ENCODE measurements at regions not wholly inside any gene's neighbourhood (a gene's known extent, or its start where the extent isn't known, plus 50 kb on each side); places are given as distances from the start of the nearest gene placed in this dataset.

DNA sequence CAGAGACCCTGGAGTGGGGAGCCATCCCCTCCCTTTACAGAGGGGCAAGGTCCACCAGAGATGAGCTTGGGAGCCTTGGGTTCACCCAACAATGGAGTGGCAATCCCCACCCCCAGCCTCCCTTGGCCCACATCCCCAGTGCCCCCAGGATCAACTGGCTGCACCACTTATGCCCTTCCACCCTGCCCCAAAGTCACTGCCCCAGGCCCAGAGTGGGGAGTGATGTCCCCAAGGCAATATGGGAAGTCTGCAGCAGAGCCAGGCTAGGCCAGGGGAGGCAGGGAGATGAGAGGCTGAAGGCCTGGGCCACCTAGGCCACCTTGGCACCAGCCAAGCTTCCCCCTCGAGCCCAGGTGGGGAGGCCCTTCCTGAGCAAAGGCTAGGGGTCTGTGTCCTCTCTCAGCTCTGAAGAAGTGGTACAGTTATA is 145.5 kb downstream of the SMAD6 start:
- no peak for FAIRE-seq
- DNase-seq (ENCODE audit: low spot score in 2 of 2): no peak

DNA sequence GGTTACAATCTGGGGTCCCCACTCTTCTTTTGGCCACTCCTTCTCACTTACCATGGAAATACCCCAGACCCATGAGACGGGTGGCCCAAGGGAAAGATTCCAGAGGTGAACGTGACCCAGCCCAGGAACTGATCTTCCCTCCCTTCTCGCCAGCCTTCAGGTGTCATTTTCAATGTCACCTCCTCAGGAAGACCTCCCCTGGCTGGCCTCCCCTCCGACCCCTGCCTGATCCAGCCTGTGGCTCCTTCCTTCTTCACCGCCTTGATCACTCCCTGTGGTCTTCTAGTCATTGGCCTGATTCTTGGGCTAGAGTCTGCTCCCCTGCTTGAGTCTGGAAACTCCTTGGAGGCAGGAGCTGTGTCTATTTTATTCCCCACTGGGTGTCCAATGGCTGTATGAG is 146.1 kb downstream of the SMAD6 start:
- DNase-seq (ENCODE audit: low spot score in 2 of 2): no peak
- FAIRE-seq: no peak

DNA sequence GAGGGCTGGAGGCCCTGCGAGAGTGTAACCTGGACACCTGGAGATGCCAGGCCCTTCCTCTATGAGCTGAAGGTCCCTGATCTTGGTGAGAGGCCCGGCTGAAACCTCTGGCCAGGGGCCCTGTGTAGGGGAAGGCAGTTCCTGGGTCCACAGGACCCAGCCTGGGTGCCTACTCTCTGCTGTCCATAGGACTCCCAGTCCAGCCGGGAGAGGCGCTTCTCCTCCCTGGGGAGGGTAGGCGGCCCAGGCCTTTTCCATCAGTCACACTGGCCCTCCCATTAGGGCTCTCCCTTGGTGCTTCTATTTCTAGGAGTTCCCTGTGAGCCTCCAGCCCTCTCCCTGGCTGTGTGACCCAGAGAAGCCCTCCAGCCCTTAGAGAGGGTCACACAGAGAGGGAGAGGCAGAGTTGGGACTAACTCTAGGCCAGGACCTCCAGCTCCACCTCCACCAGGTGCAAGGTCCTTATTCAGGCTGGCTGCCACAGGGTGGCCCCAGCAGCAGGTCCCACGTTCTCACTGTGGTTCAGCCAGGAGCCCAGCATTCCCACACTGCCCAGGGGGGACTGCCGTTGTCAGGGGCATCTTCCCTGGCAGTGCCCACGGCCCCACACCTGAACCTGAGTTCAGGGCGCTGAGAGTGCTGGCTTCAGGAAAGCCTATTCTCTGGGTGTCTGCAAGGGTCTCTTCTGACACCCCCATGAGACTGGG is 146.8 kb downstream of the SMAD6 start:
- FAIRE-seq (no peak), DNase-seq (ENCODE audit: low spot score in 2 of 2) (no peak)

- DNase-seq (ENCODE audit: low spot score in 2 of 2) (no peak), FAIRE-seq (no peak)
These were observed 147.3 kb downstream of the SMAD6 start for GRCh38 chr15:66849393-66849745.

DNA sequence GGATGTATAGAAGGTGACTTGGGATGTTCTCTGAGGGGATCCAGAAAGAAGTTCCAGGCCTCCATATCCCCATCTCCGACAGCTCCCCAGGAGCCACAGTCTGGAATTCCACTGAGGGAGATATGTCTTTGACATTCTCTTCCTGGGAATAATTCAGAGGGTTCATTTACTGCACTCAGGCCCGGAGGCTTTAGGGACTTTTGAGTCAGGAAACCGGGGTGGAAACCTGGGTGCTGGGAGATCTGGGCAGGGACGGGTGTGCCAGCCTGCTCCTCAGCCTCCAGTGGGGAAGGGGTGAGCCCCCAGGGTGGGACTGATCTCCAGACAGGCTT is 147.7 kb downstream of the SMAD6 start:
- DNase-seq (ENCODE audit: low spot score in 2 of 2) (no peak), FAIRE-seq (no peak)

DNA sequence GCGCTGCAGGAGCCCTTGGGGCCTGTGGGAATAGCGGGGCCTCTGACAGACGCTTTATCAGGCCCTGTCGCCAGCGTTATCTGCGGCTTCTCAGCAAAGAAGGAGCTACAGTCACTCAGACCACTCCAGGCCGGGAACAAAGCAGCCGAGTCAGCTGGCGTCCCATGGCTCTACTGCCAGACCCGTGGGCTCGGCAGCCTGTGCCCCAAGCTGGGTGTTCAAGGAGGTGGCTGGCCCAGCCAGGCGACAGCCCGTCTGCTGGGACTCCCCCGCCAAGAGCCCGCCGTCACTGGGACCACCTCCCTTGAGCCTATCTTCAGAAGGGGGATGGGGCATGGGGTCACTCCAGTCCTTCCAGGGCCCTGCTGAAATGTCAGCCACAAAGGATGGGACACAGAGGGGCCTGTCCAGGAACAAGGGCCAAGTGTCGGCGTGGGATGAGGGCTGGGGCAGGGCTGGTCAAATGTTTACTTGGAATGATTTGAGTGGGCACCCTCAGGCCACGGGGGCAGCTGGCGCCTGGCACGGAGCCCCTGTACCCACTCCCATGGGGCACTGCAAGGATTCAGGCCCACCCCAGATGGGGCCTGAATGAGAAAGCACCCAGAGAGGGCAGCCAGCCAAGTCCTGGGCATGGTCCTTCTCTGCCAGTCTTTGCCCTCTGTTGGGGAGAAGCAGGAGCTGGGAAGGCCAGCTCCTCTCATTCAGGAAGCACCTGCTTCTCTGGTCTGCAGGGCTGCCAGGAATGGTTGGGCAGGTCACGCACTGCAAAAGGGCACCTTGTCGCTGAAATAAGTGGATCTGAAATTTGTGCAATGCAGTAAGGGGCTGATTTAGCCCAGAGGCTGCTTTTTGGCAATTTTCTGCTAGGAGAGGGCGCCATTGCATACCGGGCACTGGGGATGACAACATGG is 148.3 kb downstream of the SMAD6 start:
- no peak for DNase-seq (ENCODE audit: low spot score in 2 of 2)
- FAIRE-seq: no peak

DNA sequence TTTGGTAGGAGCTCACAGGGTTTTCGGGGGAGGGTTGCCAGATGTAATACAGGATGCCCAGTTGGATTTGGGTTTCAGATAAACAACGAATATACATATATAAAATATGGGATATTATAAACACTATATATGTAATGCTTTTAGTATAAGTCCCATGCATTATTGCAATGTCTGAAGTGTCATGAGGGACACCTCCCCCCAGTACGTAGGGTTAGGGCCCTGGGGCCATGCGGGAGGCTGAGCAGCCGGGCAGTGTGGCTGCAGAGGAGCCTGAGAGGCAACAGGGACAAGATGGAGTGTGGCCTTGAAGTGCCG is 148.9 kb downstream of the SMAD6 start:
- FAIRE-seq (no peak), DNase-seq (ENCODE audit: low spot score in 2 of 2) (no peak)

GRCh38 chr15:66851311-66852063 is 149.5 kb downstream of the SMAD6 start:
- FAIRE-seq: no peak
- peak; percentile 59 to 88 for DNase-seq (ENCODE audit: low spot score in 2 of 2)

DNA sequence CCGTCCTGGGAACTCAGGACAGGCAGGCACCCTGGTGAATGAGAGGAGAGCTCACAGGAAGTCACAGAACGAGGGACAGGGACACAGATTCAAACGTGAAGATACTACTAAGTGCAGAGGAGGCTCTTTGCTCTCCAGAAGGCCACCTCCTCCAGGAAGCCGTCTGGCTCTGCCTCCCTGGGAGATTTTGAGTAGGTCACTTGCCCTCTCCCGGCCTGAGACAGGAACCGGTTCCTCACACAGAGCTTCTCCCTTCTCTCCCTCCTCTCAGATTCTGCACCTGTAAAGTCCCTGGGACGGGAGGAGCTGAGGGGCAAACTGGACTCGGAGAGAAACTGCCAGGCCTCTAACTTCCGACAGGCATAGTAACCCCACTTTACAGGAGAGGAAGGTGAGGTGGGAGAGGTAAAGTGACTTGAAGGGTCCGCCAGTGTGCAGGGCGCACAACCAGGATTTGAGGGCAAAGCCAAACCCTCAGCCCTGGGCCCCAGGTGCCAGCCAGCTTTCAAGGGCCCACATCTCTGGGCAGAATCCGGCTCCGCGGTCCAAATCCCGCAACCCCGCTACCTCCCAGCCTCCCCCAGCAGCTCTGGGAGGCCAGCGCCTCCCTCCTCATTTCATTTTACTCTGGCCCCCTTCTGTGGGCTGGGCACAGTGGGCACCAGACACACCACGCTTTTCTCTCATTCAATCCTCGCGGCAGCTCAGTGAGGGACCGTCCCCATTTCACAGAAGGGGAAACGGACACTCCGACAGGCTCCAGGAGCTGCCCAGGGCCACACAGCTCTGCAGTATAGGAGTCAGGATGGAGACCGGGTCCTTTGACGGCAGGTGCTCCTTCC is 150.2 kb downstream of the SMAD6 start:
- DNase-seq (ENCODE audit: low spot score in 2 of 2): no peak
- no peak for FAIRE-seq

- no peak for DNase-seq (ENCODE audit: low spot score in 2 of 2)
- no peak for FAIRE-seq
These were observed 152.3 kb downstream of the SMAD6 start for GRCh38 chr15:66854012-66854965.

DNA sequence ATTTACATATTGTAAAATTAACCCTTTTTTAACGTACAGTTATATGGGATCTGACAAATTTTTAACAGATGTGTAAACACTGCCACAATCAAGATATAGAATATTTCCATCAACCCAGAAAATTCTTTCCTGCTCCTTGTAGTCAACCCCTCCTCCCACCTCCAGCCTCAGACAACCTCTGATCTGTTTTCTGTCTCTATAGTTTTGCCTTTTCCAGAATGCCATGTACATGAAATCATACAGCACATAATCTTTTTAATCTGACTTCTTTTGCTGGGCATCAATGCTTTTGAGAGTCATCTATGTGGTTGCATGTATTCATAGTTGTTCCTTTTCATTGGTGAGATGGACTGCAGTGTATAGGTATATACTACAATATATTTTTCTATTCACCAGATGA is 153.0 kb downstream of the SMAD6 start:
- DNase-seq (ENCODE audit: low spot score in 2 of 2): no peak
- FAIRE-seq: no peak

DNA sequence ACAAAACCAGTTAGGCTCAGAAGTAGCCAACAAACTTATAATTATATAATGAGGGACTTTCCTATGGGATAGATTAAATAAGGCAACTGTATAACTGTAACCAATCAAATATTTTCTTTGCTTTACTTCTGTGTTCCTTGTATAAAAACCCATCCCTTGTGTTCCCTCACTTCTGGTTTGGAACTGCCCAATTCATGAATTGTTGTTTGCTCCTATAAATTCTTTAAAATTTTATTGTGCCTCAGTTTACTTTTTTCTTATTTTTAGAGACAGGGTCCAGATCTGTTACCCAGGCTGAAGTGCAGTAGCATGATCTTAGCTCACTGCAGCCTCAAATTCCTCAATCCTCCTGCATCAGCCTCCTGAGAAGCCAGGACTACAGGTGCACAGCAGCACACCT is 155.7 kb downstream of the SMAD6 start:
- DNase-seq (ENCODE audit: low spot score in 2 of 2) (no peak), FAIRE-seq (no peak)

- DNase-seq (ENCODE audit: low spot score in 2 of 2) (no peak), FAIRE-seq (no peak)
These were observed 156.6 kb downstream of the SMAD6 start for GRCh38 chr15:66858423-66859207.

- DNase-seq (ENCODE audit: low spot score in 2 of 2) (no peak), FAIRE-seq (no peak)
These were observed 157.7 kb downstream of the SMAD6 start for GRCh38 chr15:66859688-66860253.

DNA sequence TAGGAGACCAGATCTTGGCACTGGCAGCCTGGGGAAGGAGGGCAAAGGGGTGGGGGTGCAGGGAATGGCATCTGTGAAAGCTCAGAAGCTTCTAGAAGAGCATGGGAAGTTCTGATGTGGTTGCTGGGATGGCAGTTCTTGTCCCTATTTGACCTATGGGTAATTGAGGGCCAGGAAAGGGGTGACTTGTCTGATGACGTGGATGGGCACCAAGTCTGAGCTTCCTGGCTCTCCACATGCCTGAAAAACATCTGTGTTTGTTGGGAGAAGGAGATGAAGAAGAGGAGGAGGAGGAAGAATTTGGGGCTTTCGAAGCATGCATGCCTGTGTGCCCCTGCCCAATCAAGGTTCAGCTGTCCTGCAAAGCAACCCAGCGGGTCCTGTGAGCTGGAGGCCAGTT is 158.8 kb downstream of the SMAD6 start:
- no peak for FAIRE-seq
- no peak for DNase-seq (ENCODE audit: low spot score in 2 of 2)

DNA sequence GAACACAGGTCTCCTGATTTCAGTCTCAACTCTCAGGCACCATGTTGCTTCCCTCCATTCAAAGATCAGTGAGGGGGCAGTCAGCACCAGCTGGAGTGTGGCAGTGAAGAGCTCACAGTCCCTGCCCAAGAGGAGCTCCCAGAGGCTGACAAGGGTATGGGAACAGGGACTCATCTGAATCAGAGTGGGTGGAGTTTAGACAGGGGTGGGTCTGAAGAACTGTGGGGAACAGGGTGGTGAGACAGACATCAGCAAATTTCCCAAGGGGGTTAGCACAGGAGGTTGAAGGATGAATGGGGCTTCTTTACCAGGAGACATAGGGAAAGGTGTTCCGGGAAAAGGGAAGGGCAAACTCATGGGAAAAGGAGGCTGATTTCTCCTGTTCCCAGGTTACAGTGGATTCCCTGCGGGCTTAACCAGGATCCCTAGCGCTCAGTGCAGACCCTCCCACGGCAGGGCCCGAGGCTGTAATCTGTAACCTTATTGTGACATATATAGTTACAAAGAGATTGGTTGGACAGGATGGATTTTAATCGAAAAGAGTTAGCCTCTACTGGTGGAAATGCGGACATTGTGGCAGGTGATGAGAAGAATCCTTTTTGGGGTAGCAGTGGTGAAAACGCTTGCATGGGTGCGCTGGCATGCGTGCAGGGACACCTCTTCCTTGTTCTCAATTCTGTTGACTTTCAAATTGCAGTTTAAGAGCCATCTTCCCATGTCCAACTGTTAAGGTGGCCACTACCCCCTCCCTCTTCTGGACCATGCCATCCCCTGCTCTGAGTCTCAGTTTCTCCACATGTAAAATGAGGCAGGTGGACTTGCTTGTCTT is 160.3 kb downstream of the SMAD6 start:
- DNase-seq (ENCODE audit: low spot score in 2 of 2) (no peak), FAIRE-seq (no peak)

- peak in 1 of 2 donors; percentile 58 for DNase-seq (ENCODE audit: low spot score in 2 of 2)
- no peak for FAIRE-seq
These were observed 160.9 kb downstream of the SMAD6 start for GRCh38 chr15:66862940-66863335.
